Caki2 (cell line): ENCODE measurements at regions not wholly inside any gene's neighbourhood (a gene's known extent, or its start where the extent isn't known, plus 50 kb on each side); places are given as distances from the start of the nearest gene placed in this dataset.

Experiments used
- DNase-seq: peaks from one replicate; pipeline ENCODE4 v3.0.0-alpha.2; 2015; ENCODE audit warnings: low read depth
- in situ Hi-C: cut with HindIII; loops from 2 replicates; pipeline ENCODE4 v1.10.0; 2016; ENCODE audit warnings: low sequenced_read_pairs, low pct_unique_long_range_greater_than_20kb, mixed read lengths

DNA sequence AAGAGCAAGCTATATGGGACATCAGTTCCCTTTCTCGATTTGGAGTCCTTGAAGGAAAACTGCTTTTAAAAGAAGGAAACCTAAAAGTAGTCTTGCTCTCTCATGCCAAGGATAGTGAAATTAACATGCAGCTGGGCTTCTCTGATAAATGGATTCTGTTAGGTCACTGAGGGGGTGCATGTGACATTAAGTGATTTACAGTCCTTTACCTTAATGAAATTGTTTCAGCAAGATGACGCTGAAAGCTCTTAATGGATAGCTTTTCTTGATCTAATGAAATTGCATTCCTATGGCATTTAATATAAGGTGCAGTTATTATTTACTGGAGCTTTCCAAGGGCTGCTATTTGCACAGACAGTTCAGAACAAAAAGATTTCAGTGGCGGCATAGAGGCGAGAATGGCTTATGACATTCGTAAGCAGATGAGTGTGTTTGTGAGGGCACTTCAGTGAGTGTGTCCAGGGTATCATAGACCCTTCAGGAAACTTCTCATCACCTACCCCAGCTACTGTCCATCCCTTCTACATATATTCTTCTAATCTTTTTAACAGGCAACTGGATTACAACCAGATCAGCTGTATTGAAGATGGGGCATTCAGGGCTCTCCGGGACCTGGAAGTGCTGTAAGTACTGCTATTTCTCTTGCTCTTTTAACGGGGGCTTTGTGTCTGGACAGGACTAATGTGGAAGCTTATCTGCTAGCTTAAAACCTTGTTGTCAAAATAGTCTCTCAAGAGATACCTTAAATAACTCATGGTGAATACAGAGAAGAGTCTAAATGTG is 219.9 kb upstream of the PACRGL start:
- DNase-seq = no peak
- in situ Hi-C loops = no loop called here

DNA sequence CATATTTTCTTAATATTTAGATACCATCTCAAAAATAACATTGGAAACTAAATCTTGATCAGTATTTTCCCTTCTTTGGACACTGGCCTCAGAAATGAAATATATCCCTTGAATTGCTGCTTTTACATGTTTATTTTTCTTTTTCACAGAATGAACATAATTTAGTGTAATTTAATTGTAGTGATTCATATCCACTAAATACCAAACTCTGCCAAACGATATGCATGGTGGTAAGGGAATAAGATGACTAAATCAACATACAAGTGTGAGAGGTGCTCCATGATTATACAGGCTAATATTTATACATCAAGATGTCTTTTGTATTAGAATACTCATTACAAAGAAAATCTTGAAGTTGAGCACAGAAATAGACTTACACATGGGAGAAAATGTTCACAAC is 216.8 kb upstream of the PACRGL start:
- DNase-seq = no peak
- in situ Hi-C loops = no loop called here

DNA sequence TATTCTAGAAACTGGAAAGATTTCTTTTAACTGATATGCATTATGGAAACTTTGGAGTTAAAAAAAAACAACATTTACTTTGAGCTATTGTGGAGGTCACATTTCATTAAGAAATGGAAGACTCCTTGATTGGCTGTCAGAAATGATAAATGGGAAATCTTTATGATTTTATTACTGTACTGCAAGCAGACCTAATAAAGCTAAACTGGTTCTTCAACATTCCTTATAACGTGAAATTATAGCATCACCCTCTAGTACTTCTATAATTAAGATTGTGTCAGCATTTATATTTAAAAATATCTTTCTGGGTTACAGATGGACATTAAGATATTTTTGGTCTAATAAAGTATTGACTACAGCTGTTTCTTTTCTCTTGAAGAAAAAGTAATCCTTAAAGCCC is 213.8 kb upstream of the PACRGL start:
- in situ Hi-C loops = no loop called here
- DNase-seq = no peak

DNA sequence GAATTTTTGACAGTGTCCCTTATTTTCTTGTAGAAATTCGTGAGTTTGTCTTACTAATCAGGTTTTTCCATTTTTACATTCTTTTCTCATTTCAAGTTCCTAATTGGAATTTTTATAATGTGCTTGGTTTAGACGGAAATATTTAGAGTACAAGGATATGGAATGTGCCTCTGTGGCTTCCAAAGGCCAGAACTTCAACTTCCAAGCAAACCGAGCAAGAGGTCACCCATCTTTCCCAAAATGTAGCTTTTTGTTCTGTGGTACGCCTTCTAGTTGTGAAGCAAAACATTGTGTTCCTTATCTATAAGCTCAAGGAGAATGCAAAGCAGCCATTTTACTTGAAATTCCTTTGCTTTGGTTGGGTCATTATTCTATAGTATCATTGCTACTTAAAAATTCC is 212.8 kb upstream of the PACRGL start:
- no peak for DNase-seq
- in situ Hi-C loops = no loop called here

DNA sequence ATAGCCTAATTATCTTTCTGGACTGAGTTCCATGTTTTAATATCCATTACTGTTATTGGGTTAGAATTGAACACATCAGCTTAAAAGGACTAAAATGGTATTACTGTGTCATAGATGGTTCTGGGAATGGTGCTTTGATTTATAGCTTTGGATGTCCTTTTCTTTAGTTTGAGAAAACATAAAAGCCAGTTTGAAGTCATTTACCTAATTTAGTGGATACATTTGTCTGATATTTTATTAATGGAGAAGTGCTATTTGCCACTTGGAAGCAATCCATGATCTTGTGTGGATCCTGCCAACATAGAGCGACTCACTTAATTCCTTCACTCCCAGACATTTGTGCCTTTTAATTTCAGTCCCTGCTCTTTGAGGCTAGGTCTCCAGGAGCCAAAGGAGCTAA is 212.4 kb upstream of the PACRGL start:
- DNase-seq = no peak
- in situ Hi-C loops = no loop called here

DNA sequence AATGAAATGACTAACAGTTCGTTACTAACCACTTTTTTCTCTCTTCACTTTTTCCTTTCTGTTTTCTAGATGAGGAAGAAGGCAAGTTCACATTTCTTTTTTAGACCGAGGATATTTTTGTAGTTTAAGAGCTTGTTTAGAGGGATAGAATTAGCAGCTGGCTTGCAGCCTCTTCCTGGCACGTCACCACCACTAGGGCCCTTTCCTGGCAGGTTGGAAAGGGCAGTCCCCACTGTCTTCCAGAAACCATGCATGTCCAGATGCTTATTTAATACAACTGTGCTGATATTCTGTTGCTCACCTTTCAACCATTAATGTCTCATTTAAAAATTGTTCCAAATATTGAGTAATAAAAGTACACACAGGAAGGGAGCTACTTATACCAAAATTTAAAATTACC is 209.5 kb upstream of the PACRGL start:
- in situ Hi-C loops = no loop called here
- no peak for DNase-seq

DNA sequence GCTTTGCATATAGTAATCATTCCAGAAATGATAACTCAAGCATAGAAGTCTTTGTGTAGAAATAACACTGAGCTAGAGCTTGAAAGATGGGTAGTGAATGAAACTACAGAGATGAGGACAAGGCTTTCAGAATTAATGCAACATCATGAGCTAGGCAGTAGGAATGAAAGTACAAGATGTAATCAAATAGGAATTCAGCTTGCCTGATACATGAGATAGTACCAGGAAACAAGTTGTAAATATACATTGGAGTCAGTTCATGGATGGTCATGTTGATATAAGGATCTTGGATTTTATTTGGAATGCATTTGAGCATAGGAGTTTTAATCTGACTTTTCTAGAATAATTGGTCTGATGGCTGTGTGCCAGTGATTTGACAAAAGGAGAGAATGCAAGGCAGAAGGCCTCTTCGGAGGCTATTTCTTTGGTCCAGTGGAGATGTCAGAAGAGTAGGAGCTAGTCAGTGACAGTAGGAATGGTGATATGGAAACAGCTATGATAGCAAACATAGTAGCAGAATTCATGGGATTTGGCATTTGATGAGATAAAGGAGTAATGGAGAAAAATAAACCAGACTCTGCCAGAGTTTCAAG is 206.4 kb upstream of the PACRGL start:
- in situ Hi-C loops = no loop called here
- DNase-seq = no peak

DNA sequence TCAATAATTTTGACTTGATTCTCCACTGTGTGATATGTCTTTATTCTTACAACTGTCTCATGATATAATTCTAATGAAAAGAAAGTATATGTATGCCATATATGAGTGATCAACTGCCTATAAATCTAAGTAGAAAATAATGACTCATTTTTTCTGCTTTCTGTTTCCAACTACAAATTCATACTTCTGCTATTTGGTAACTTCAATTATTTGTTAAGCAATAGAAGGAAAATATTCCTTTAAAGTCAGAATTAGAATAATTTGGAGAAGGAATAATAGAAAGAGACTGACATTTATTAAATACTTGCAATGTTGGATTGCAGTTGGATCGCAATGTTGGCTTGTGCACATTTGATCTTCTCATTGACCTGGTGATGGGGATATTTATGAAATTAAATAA is 204.2 kb upstream of the PACRGL start:
- in situ Hi-C loops = no loop called here
- no peak for DNase-seq

DNA sequence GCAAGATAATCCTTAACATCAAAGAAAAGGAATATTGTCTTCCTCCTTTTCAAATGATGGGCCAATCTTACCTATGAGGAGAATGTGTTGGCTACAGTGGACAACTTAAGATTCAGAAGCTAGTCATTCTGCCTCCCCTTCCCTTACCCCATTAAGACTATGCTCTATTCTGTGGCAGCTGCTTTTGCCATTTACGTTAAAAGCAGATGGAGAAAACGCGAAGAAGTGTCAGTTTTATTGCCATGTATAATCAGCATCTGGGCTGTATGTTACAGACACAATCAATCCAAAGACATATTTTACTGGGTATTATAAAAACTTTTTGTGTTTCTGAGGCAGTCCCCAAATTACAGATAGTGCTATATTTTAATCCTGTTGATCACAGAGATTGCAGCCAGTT is 196.1 kb upstream of the PACRGL start:
- in situ Hi-C loops = no loop called here
- DNase-seq = no peak

DNA sequence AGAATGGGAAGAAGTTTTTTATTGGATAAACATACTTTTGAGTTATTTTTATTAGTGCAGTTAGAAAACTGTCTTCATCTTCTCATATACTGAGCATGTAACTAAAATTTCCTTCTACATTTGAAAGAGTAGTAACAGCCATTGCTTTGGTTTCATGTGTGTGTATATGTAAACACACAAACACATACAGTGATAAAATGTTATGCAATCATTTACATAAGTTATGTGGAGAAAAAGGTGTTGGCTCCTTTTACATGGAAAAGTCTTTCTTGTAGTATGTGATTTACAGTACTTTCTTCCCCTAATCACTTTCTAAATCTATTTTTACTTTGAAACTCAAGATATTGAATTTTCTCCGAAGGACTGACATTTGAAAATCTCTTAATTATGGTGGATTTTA is 194.3 kb upstream of the PACRGL start:
- DNase-seq = no peak
- in situ Hi-C loops = no loop called here

DNA sequence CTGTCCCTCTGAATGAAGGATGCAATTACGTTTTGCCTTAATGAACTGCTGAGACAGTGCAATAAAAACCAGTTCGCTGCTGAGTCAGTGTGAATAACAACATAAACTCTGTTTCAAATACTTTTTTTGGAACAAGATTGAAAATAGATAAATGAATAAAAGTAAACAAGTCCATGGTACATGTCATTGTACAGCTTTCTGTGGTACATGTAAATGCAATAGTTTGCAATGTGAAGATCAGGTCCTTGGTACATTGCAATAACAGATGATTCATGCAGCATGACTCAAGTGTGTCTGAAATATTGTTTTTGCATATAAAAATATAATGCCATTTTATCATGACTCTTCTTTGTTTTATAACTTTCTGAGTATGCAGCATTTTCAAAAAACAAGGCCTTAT is 193.4 kb upstream of the PACRGL start:
- no peak for DNase-seq
- in situ Hi-C loops = no loop called here

DNA sequence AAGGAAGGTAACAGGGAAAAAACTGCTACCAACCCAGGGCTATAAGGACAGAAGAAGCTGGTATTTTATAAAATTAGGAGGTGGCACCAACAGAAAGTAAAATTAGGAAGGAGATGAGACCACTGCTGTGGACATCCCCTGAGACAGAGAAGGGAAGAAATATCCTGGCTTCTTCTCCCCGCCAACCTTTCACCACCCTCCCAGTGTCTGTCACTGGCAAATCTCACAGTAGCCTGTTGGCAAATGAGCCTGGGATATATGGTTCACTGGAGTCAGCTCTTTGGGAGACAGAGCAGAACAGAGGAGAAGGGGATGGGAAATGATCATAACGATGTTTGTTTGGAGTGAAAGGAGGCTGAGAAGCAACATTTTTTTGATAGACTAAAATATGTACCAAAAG is 190.9 kb upstream of the PACRGL start:
- in situ Hi-C loops = no loop called here
- DNase-seq = no peak

DNA sequence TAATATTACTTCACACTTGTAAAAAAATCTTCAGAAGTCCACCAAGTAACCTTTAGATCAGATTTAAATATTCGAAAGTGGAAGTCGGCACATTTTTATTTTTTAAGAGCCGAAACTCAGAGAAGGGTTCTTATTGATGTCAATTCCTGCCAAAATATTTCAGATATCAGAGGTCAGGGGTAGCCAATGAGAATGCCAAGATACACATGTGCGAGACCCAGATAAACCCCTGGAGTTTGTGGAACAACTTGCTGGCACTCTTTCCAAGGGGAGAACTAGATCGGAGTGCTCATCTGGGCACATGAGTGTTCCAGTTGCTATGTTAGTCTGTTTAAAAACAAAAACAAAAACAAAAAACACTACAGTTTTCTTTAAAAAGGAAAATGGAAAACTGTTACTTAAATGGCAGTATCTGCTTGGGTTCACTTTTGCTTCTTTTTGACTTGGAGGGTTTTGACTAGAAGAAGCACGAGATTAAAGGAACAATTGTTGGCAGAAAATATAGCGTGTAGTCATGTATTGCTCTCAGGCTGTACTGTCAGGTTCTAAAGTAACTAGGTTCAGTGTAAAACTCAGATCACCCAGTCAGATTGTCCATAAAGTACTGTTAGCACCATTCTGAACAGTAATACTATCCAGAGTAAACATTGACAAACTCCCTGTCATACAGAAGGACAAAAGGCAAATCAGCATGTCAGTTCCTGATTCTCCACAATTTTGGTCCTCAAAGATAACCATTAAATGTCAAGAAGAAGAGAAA is 188.0 kb upstream of the PACRGL start:
- in situ Hi-C loops = no loop called here

DNA sequence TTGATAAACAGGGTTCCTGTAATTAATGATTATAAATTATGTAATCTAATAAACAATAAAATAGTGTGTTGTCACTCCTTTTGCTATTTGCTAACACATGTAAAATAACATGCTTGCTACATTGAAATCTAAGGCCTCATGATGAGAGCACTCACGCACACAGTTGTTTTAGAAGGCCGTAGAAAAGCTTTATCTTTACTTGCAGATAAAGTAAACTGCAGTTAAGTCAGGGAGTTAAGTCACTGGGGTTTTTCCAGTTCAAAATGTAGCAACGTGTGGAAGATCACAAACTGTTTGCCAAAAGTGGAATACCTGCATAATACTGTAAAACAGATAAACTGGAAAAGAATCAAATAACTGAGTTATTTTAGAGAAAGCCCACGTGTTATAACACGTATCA is 187.3 kb upstream of the PACRGL start:
- DNase-seq = no peak
- in situ Hi-C loops = no loop called here

More for the DNA sequence above, 188.0 kb upstream of the PACRGL start:
- no peak for DNase-seq

DNA sequence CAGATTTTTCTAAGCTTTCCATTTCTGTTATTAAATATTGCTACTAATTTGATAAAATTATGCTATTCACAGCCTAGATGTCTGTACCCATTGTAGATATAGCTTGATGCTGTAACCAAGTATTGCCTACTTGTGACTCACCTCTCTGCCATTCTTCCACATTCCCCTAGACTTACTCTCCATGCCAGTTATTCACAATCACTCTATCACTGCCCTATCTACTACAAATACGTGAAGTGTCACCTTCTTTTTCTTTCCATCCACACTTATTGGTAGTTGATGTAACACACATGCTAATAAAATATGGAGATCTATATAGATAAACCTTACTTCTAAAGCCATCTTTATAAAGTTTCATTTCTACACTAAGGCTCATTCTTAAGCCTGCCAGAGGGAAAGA is 179.4 kb upstream of the PACRGL start:
- DNase-seq = no peak

DNA sequence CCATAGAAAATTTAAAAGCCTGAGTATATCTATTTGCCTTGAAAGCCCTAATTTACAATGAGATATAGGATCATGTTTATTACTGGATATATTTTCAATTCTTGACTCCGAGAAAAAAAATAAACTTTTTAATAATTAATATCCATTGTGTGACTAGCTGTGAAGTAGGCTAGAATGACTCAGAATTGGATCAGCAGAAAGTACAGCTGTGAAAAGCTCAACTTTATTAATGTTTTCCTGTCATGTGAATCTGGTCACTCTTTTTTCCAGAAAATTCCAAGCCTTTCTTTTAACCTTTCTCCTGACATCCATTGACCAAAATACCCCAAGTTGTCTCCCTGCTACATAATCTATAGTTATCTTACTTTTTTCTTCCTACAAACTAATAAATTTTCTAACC is 171.8 kb upstream of the PACRGL start:
- DNase-seq = no peak

More for the DNA sequence above, 179.4 kb upstream of the PACRGL start:
- in situ Hi-C loops = no loop called here

DNA sequence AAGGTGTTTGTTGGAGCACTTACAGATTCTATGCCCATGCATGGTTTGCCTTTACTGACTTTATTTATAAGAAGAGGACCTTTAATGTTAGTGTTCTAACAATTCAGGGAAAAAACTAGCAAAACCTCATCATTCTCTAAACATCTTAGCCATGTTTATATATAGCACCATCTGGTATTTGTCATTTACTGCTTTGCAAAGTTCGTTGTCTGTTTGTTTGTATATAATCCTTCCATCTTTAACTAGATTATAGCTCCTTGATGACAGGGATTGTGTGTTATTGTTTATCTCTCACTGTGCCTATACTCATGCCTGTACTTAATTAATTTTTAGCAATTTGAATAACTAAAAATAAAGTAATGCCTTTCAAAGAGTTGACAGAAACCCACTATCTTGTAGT is 170.6 kb upstream of the PACRGL start:
- in situ Hi-C loops = no loop called here

More for the DNA sequence above, 171.8 kb upstream of the PACRGL start:
- in situ Hi-C loops = no loop called here

DNA sequence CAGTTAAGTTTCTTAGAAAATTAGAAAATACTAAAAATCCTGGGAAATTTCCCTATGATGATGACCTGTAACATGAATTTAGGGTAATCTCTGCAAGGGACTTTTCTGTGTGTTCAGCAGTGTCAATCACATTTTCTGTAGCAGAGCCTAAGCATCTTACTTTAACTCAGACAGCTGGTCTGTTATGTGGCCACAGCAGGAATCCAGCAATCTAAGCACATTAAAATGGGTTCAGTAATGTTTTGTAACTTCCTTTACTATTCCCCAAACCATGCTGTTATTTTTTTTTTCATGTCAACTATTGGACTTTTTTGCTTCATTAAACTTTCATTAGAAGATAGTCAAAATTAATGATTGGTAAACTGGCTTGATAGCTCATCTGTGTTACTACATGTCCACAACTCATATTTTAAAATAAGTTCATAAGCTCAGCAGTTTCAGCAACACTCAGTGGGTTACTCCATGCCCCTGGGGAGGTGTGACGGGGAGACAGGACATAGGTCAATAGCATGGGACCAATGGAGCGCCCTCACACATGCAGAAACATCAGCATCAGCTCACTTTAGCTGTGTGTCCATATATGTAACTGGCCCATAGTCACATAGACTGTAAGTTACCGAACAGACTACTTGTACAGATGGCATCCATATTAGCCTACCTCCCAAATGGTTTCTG is 168.0 kb upstream of the PACRGL start:
- no peak for DNase-seq
- in situ Hi-C loops = no loop called here

More for the DNA sequence above, 170.6 kb upstream of the PACRGL start:
- DNase-seq = no peak
